ENCODE measurements at regions not wholly inside any gene's neighbourhood (a gene's known extent, or its start where the extent isn't known, plus 50 kb on each side); places are given as distances from the start of the nearest gene placed in this dataset.

DNA sequence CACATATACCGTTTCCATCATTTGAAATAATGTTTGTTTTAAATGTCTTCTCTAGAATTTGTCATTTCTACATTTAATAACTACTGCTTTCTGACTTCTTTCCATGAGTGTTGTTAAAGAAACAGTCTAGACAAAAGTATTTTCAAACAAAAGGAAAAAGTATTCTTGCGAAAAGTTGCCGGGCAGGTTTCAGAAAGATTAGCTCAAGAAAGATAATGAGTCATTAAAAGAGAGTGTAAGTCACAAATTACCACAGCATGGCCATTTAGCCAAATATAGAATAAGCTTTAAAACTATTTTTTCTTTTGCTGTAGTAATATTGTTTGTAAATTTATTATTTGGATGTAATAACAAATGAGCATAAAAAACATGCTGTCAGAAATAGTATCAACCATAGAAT lies 493.0 kb downstream of the TLL1 start:
- Histone ChIP-seq H3K9me3 (replicated peaks; ENCODE audit: control insufficient read depth, insufficient read depth, low read depth, low read length) (no peaks in the 10 kb centered on the region), H4K20me1 (replicated peaks; ENCODE audit: control insufficient read depth, insufficient read depth, low read length) (no peaks in the 10 kb centered on the region), H3K4me1 (replicated peaks in 1 of 2; ENCODE audit: control insufficient read depth in 2 of 2, insufficient read depth in 2 of 2, low read length in 2 of 2) (no peaks in the 10 kb centered on the region), H3K79me2 (ENCODE audit: control insufficient read depth, insufficient read depth, low read length) (no peaks in the 10 kb centered on the region), H3K9me1 (ENCODE audit: control insufficient read depth, insufficient read depth, low read length) (no peaks in the 10 kb centered on the region), H3K27ac (ENCODE audit: extremely low read depth, low read depth, low read length) (no peak overlapping the region), H3K27me3 (ENCODE audit: control insufficient read depth in 2 of 2, insufficient read depth in 2 of 2, low read length in 2 of 2) (no peaks in the 10 kb centered on the region), H3K36me3 (ENCODE audit: control insufficient read depth, insufficient read depth, low read length) (no peaks in the 10 kb centered on the region), H3K4me3 (no peak overlapping the region), H2AFZ (ENCODE audit: low read depth, low read length) (no peak overlapping the region), H3K9ac (ENCODE audit: insufficient read depth in 1 of 2, low read depth in 2 of 2, low read length in 2 of 2) (no peak overlapping the region), H3K4me2 (ENCODE audit: insufficient read depth, low read length) (no peak overlapping the region)
- BruUV-seq (replicated peaks): no TSS peak
- POLR2A ChIA-PET: no interaction called here
- ATAC-seq (no peak), DNase-seq (ENCODE audit: extremely low read depth in 1 of 4, low spot score in 3 of 4) (no peak), FAIRE-seq (no peak)
- in situ Hi-C loops (cut with MboI): no loop called here
- 7% methylated on average over 3 of the region's 3 CpGs for WGBS (ENCODE audit: insufficient coverage, low coverage, missing lambda C conversion rate)
- CTCF ChIA-PET (ENCODE audit: low intra/inter-chr PET ratio): no interaction called here
- no peak for TF ChIP-seq RAD21 (CRISPR knock-in tag; conservative IDR thresholded peaks at IDR 0.05 in 1 of 2, IDR thresholded peaks at IDR 0.05 in 1 of 2)
- no peak for TF ChIP-seq MYBL2 (IDR thresholded peaks at IDR 0.05; ENCODE audit: low read depth)
- no peak for TF ChIP-seq MYBL2 (CRISPR knock-in tag; IDR thresholded peaks at IDR 0.05; ENCODE audit: borderline replicate concordance)
- no peak for TF ChIP-seq HEY1 (CRISPR knock-in tag; IDR thresholded peaks at IDR 0.05; ENCODE audit: borderline replicate concordance)
- no peak for TF ChIP-seq POLR3A (IDR thresholded peaks at IDR 0.05; ENCODE audit: borderline replicate concordance, extremely low read depth, insufficient read depth, insufficient read length)
- TF ChIP-seq, protein P1, sequence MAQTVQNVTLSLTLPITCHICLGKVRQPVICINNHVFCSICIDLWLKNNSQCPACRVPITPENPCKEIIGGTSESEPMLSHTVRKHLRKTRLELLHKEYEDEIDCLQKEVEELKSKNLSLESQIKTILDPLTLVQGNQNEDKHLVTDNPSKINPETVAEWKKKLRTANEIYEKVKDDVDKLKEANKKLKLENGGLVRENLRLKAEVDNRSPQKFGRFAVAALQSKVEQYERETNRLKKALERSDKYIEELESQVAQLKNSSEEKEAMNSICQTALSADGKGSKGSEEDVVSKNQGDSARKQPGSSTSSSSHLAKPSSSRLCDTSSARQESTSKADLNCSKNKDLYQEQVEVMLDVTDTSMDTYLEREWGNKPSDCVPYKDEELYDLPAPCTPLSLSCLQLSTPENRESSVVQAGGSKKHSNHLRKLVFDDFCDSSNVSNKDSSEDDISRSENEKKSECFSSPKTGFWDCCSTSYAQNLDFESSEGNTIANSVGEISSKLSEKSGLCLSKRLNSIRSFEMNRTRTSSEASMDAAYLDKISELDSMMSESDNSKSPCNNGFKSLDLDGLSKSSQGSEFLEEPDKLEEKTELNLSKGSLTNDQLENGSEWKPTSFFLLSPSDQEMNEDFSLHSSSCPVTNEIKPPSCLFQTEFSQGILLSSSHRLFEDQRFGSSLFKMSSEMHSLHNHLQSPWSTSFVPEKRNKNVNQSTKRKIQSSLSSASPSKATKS (CRISPR knock-in tag; IDR thresholded peaks at IDR 0.05): no peak
- no peak for TF ChIP-seq E2F3 (CRISPR knock-in tag; IDR thresholded peaks at IDR 0.05)
- no peak for TF ChIP-seq ZNF785 (CRISPR knock-in tag; IDR thresholded peaks at IDR 0.05)
- TF ChIP-seq, protein P2, sequence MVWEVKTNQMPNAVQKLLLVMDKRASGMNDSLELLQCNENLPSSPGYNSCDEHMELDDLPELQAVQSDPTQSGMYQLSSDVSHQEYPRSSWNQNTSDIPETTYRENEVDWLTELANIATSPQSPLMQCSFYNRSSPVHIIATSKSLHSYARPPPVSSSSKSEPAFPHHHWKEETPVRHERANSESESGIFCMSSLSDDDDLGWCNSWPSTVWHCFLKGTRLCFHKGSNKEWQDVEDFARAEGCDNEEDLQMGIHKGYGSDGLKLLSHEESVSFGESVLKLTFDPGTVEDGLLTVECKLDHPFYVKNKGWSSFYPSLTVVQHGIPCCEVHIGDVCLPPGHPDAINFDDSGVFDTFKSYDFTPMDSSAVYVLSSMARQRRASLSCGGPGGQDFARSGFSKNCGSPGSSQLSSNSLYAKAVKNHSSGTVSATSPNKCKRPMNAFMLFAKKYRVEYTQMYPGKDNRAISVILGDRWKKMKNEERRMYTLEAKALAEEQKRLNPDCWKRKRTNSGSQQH (CRISPR knock-in tag; IDR thresholded peaks at IDR 0.05): no peak
- no peak for TF ChIP-seq KLF1 (tag; IDR thresholded peaks at IDR 0.05)
- no peak for TF ChIP-seq KDM5B (IDR thresholded peaks at IDR 0.05; ENCODE audit: insufficient replicate concordance, low read depth, low read length)
- intact Hi-C loops (cut with micrococcal nuclease): no loop called here
